ENCODE measurements at regions not wholly inside any gene's neighbourhood (a gene's known extent, or its start where the extent isn't known, plus 50 kb on each side); places are given as distances from the start of the nearest gene placed in this dataset.

- peaks cover 4 to 77% (median 60%) of the 10 kb centered on the region in 9 donors for H3K4me1 ChIP-seq
- DNase-seq = no peak
- H3K4me3 ChIP-seq = no peak overlapping the region
- TF ChIP-seq, protein P1, sequence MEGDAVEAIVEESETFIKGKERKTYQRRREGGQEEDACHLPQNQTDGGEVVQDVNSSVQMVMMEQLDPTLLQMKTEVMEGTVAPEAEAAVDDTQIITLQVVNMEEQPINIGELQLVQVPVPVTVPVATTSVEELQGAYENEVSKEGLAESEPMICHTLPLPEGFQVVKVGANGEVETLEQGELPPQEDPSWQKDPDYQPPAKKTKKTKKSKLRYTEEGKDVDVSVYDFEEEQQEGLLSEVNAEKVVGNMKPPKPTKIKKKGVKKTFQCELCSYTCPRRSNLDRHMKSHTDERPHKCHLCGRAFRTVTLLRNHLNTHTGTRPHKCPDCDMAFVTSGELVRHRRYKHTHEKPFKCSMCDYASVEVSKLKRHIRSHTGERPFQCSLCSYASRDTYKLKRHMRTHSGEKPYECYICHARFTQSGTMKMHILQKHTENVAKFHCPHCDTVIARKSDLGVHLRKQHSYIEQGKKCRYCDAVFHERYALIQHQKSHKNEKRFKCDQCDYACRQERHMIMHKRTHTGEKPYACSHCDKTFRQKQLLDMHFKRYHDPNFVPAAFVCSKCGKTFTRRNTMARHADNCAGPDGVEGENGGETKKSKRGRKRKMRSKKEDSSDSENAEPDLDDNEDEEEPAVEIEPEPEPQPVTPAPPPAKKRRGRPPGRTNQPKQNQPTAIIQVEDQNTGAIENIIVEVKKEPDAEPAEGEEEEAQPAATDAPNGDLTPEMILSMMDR (IDR thresholded peaks at IDR 0.05) = no peak
- intact Hi-C loops (cut with DNase I) = loop anchor here in 2 of 10 donors (10.0 kb wide), 2 partner anchors 84 to 104 kb away; no protein-coding TSS in a partner anchor
- no peaks in the 10 kb centered on the region for H3K27me3 ChIP-seq
- WGBS, 2 donors = 82 to 88% methylated on average over 3 of the region's 3 CpGs
- ATAC-seq = no peak
- peak overlapping the region in 6 of 10 donors; percentile 56 to 86 (median 70) for H3K27ac ChIP-seq
- H3K9me3 ChIP-seq = no peaks in the 10 kb centered on the region
- H3K36me3 ChIP-seq = no peaks in the 10 kb centered on the region
These were observed 147.0 kb downstream of the VAPA start for GRCh38 chr18:10060841-10061240.

- Histone ChIP-seq H3K27me3 (no peaks in the 10 kb centered on the region), H3K4me1 (peaks cover 4 to 71% (median 52%) of the 10 kb centered on the region in 9 donors), H3K4me3 (no peak overlapping the region), H3K9me3 (no peaks in the 10 kb centered on the region), H3K36me3 (no peaks in the 10 kb centered on the region), H3K27ac (peak overlapping the region in 3 of 10 donors; percentile 17 to 44 (median 25))
- DNase-seq (no peak), ATAC-seq (no peak)
- TF ChIP-seq, protein P1 (IDR thresholded peaks at IDR 0.05) = no peak
- intact Hi-C loops (cut with DNase I) = loop anchor here in 2 of 10 donors (1.0 to 10.0 kb wide), 3 partner anchors 49 to 103 kb away; no protein-coding TSS in a partner anchor
- WGBS, 2 donors = 67 to 76% methylated on average over 4 of the region's 4 CpGs
These were observed 147.8 kb downstream of the VAPA start for GRCh38 chr18:10061566-10062140.

DNA sequence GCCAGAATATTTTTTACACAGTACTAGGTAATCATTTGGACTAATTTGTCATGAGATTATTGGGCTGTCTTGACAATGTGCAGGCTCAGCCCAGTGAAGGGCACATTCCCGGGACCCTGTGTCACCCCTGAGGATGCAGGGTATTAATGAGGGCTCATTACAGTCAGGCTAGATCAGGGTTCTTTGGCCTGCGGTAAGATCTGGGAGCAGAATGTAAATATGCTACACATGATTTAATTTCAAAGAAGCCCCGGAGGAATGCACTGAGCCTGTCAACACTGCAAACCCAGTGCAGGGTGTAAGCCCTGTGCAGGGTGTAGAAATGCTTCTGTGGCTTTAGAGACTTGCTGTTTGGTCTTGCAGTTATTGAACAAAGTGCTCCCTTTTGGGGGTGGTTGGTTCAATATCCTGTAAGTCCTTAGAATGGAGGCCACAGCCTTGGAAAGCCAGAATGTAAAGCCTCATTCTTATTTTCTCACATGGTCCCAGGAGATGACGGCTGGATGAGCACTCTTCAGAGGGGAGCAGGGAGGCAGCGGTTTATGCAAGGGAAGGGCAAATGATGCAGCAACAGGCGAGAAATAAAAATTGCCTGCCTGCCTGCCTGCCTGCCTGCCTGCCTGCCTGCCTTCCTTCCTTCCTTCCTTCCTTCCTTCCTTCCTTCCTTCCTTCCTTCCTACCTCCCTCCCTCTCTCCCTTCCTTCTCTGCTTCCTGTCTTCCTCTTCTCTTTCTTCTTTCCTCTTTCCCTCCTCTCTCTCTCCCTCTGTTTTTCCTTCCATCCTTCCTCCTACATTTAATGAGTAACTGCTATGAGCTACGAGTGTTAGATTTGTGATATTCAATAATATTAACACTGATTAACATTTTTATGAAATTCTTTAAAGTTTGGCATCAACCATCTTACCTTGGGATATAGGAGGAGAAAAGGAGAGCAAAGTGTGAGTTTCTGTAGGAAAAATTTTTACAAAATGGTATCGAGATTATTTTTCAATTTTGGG is 148.8 kb downstream of the VAPA start:
- Histone ChIP-seq H3K9me3 (no peaks in the 10 kb centered on the region), H3K4me3 (no peak overlapping the region), H3K27ac (peak overlapping the region in 4 of 10 donors; percentile 17 to 48 (median 34)), H3K36me3 (no peaks in the 10 kb centered on the region), H3K4me1 (peaks cover 4 to 62% (median 43%) of the 10 kb centered on the region in 9 donors), H3K27me3 (no peaks in the 10 kb centered on the region)
- 70 to 74% methylated on average over 8 of the region's 8 CpGs for WGBS, 2 donors
- no peak for DNase-seq
- ATAC-seq = peak in 2 of 8 donors; percentile 25 to 39
- intact Hi-C loops (cut with DNase I) = loop anchor here in 2 of 10 donors (1.0 to 10.0 kb wide), 3 partner anchors 48 to 102 kb away; no protein-coding TSS in a partner anchor
- TF ChIP-seq, protein P1 (IDR thresholded peaks at IDR 0.05) = no peak

- H3K4me1 ChIP-seq = peaks cover 0 to 56% (median 37%) of the 10 kb centered on the region in 9 donors
- 91 to 96% methylated on average over 8 of the region's 8 CpGs for WGBS, 2 donors
- TF ChIP-seq, protein P1 (IDR thresholded peaks at IDR 0.05) = no peak
- intact Hi-C loops (cut with DNase I) = loop anchor here in 2 of 10 donors (10.0 kb wide), 2 partner anchors 81 to 101 kb away; no protein-coding TSS in a partner anchor
- H3K36me3 ChIP-seq = no peaks in the 10 kb centered on the region
- no peaks in the 10 kb centered on the region for H3K9me3 ChIP-seq
- H3K4me3 ChIP-seq = no peak overlapping the region
- H3K27ac ChIP-seq = peak overlapping the region in 1 of 10 donors; percentile 4
- DNase-seq (no peak), ATAC-seq (no peak)
- no peaks in the 10 kb centered on the region for H3K27me3 ChIP-seq
These were observed 149.7 kb downstream of the VAPA start for GRCh38 chr18:10063489-10063888.
